GM21786 (cell line): ENCODE measurements at regions not wholly inside any gene's neighbourhood (a gene's known extent, or its start where the extent isn't known, plus 50 kb on each side); places are given as distances from the start of the nearest gene placed in this dataset.
"Not testable (repeated sequence)": the region's sequence is repeated elsewhere in the genome, so short reads cannot be mapped to it uniquely, and the experiment has no call there.

Source experiments
- ATAC-seq: cut with Tn5 transposase; IDR thresholded peaks from one replicate; pipeline ENCODE4 v1.9.1; 2021; ENCODE audit not compliant: unreplicated experiment

GRCh38 chr7:86592185-86592584, 51.5 kb upstream of the GRM3 start:
- ATAC-seq, result no peak

GRCh38 chr7:86574006-86574405, 69.7 kb upstream of the GRM3 start:
- no peak for ATAC-seq

- ATAC-seq, result no peak
Measured at GRCh38 chr7:86558680-86559501, 84.8 kb upstream of the GRM3 start.

GRCh38 chr7:86534641-86535040, 109.1 kb upstream of the GRM3 start:
- ATAC-seq, result no peak

- ATAC-seq, result no peak
Measured at GRCh38 chr7:86504229-86504628, 139.5 kb upstream of the GRM3 start.

- ATAC-seq, result no peak
Measured at GRCh38 chr7:86499986-86500385, 143.7 kb upstream of the GRM3 start.

GRCh38 chr7:86485827-86486226, 157.9 kb upstream of the GRM3 start:
- ATAC-seq, result no peak

- ATAC-seq, result no peak
Measured at GRCh38 chr7:86479144-86479543, 164.6 kb upstream of the GRM3 start.

GRCh38 chr7:86477343-86477935, 166.3 kb upstream of the GRM3 start:
- no peak for ATAC-seq

GRCh38 chr7:86470763-86471162, 172.9 kb upstream of the GRM3 start:
- no peak for ATAC-seq

GRCh38 chr7:86469680-86470295, 173.9 kb upstream of the GRM3 start:
- ATAC-seq, result peak; percentile 98

- ATAC-seq, result no peak
Measured at GRCh38 chr7:86454753-86455152, 189.0 kb upstream of the GRM3 start.

- no peak for ATAC-seq
Measured at GRCh38 chr7:86453454-86453853, 190.3 kb upstream of the GRM3 start.

- no peak for ATAC-seq
Measured at GRCh38 chr7:86448856-86449255, 194.9 kb upstream of the GRM3 start.

- no peak for ATAC-seq
Measured at GRCh38 chr7:86445285-86445684, 198.4 kb upstream of the GRM3 start.

GRCh38 chr7:86444245-86444644, 199.5 kb upstream of the GRM3 start:
- ATAC-seq, result no peak

GRCh38 chr7:86440420-86440819, 203.3 kb upstream of the GRM3 start:
- not testable (repeated sequence) for ATAC-seq

GRCh38 chr7:86437951-86438450, 205.7 kb upstream of the GRM3 start:
- ATAC-seq, result no peak

- no peak for ATAC-seq
Measured at GRCh38 chr7:86431761-86432160, 211.9 kb upstream of the GRM3 start.

- ATAC-seq, result no peak
Measured at GRCh38 chr7:86411814-86412213, 231.9 kb upstream of the GRM3 start.

GRCh38 chr7:86407291-86407690, 236.4 kb upstream of the GRM3 start:
- no peak for ATAC-seq

- no peak for ATAC-seq
Measured at GRCh38 chr7:86391813-86392212, 251.9 kb upstream of the GRM3 start.
